Neural cell (in vitro differentiated cells): ENCODE measurements at regions not wholly inside any gene's neighbourhood (a gene's known extent, or its start where the extent isn't known, plus 50 kb on each side); places are given as distances from the start of the nearest gene placed in this dataset.

Experiments
- CTCF ChIP-seq: fragments of 450-650 bp; IDR thresholded peaks from 2 replicates; pipeline ENCODE4 v1.5.1; 2014; ENCODE audit warnings: antibody characterized with exemption, mild to moderate bottlenecking, moderate library complexity; ENCODE audit not compliant: poor library complexity, severe bottlenecking
- EP300 ChIP-seq: fragments of 450-650 bp; conservative IDR thresholded peaks from 2 replicates; pipeline ENCODE4 v1.6.1; 2014; ENCODE audit warnings: antibody characterized with exemption, mild to moderate bottlenecking, moderate library complexity; ENCODE audit not compliant: poor library complexity, severe bottlenecking
- REST ChIP-seq: IDR thresholded peaks from 2 replicates; pipeline ENCODE4 v1.6.1; 2012; ENCODE audit warnings: borderline replicate concordance

- TF ChIP-seq CTCF, result no peak
- no peak for TF ChIP-seq REST
- TF ChIP-seq EP300, result no peak
Measured at GRCh38 chr18:72063001-72063400, 481.1 kb downstream of the CBLN2 start.
